DLD1 (cell line): ENCODE measurements at regions not wholly inside any gene's neighbourhood (a gene's known extent, or its start where the extent isn't known, plus 50 kb on each side); places are given as distances from the start of the nearest gene placed in this dataset.
"Not testable (repeated sequence)": the region's sequence is repeated elsewhere in the genome, so short reads cannot be mapped to it uniquely, and the experiment has no call there.

Experiments used
- in situ Hi-C: cut with HindIII; loops from 2 replicates; pipeline ENCODE4 v1.10.0; 2017; ENCODE audit warnings: low sequenced_read_pairs

GRCh38 chr5:179411161-179411841, 66.0 kb upstream of the ADAMTS2 start:
- in situ Hi-C loops = no loop called here

- in situ Hi-C loops = no loop called here
These were observed 65.3 kb upstream of the ADAMTS2 start for GRCh38 chr5:179410291-179411160.

GRCh38 chr5:179409806-179410205, 64.5 kb upstream of the ADAMTS2 start:
- in situ Hi-C loops = no loop called here

- in situ Hi-C loops = no loop called here
These were observed 63.4 kb upstream of the ADAMTS2 start for GRCh38 chr5:179408611-179409010.

GRCh38 chr5:179407191-179408175, 62.2 kb upstream of the ADAMTS2 start:
- in situ Hi-C loops = no loop called here

GRCh38 chr5:179406031-179406961, 61.0 kb upstream of the ADAMTS2 start:
- in situ Hi-C loops = no loop called here

- in situ Hi-C loops = no loop called here
These were observed 60.3 kb upstream of the ADAMTS2 start for GRCh38 chr5:179405426-179406030.

- in situ Hi-C loops = no loop called here
These were observed 59.8 kb upstream of the ADAMTS2 start for GRCh38 chr5:179405054-179405416.

GRCh38 chr5:179404321-179405053, 59.2 kb upstream of the ADAMTS2 start:
- in situ Hi-C loops = no loop called here

- in situ Hi-C loops = no loop called here
These were observed 58.3 kb upstream of the ADAMTS2 start for GRCh38 chr5:179403426-179404147.

GRCh38 chr5:179400435-179400834, 55.2 kb upstream of the ADAMTS2 start:
- in situ Hi-C loops = not testable (repeated sequence)

GRCh38 chr5:179400020-179400419, 54.8 kb upstream of the ADAMTS2 start:
- in situ Hi-C loops = no loop called here

- in situ Hi-C loops = loop anchor here (25.0 kb wide), 1 partner anchor 212 kb away; no protein-coding TSS in a partner anchor
These were observed 54.1 kb upstream of the ADAMTS2 start for GRCh38 chr5:179399327-179399726.

GRCh38 chr5:179397516-179397915, 52.3 kb upstream of the ADAMTS2 start:
- in situ Hi-C loops = loop anchor here (25.0 kb wide), 1 partner anchor 210 kb away; no protein-coding TSS in a partner anchor
